ENCODE measurements at regions not wholly inside any gene's neighbourhood (a gene's known extent, or its start where the extent isn't known, plus 50 kb on each side); places are given as distances from the start of the nearest gene placed in this dataset.

DNA sequence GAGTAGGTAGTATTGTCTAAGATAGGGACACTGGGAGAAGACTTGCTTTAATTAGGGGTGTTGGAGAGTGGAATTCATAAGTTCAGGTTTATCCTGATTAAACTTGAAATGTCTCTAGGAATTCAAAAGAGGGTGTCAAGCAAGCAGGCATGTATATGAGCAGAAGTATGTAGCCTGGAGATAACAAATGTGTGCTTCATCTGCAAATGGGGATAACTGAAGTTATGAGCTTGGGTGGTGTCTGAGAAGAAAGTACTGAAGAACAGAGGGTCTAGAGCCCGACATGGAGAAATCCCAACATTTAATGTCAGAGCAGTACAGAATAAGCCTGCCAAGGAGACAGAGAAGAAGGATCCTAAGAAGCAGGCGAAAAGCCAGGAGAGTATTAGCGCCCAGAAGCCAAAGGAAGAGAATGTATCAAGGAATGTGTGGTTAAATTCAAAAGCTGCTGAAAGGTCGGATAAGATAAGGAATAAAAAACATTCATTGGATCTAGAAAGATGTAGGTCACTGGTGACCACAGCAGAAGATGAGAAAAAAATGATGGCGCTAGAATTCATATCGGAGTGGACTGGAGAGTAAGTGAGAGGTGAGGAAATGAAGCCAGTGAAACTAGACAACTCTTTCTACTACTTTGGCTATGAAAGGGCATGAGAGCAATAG is 401.5 kb upstream of the PIK3R1 start:
- Histone ChIP-seq H3K27me3 (ENCODE audit: control insufficient read depth in 2 of 2, insufficient read depth in 2 of 2, low read length in 2 of 2) (no peaks in the 10 kb centered on the region), H3K4me1 (ENCODE audit: control insufficient read depth, extremely low read depth, insufficient read depth, low read length) (no peaks in the 10 kb centered on the region), H3K9ac (replicated peaks; ENCODE audit: extremely low read depth, insufficient read depth, low read length) (no peak overlapping the region), H3K36me3 (ENCODE audit: control insufficient read depth in 2 of 2, extremely low read depth in 1 of 2, insufficient read depth in 2 of 2, low read length in 2 of 2) (no peaks in the 10 kb centered on the region), H3K27ac (ENCODE audit: insufficient read depth, low read depth, low read length) (no peak overlapping the region), H2AFZ (ENCODE audit: low read depth, low read length) (no peak overlapping the region), H3K4me2 (ENCODE audit: insufficient read depth, low read length) (no peak overlapping the region), H3K9me1 (replicated peaks; ENCODE audit: control insufficient read depth, extremely low read depth, insufficient read depth, low read length) (no peaks in the 10 kb centered on the region), H3K4me3 (replicated peaks in 1 of 3; ENCODE audit: insufficient read depth in 1 of 3, low read depth in 1 of 3, low read length in 3 of 3) (no peak overlapping the region), H3K79me2 (ENCODE audit: control insufficient read depth, insufficient read depth, low read length) (no peaks in the 10 kb centered on the region), H4K20me1 (replicated peaks; ENCODE audit: control insufficient read depth, extremely low read depth, insufficient read depth, low read length) (no peaks in the 10 kb centered on the region), H3K9me3 (replicated peaks; ENCODE audit: control insufficient read depth, insufficient read depth, low read length) (no peaks in the 10 kb centered on the region)
- POLR2A ChIA-PET, result no interaction called here
- FAIRE-seq (no peak), DNase-seq (ENCODE audit: low read depth, low spot score) (no peak)
- TF ChIP-seq JUN (IDR thresholded peaks at IDR 0.05; ENCODE audit: borderline replicate concordance, insufficient read depth, insufficient read length, low read depth) (no peak), FOS (IDR thresholded peaks at IDR 0.05; ENCODE audit: borderline replicate concordance, insufficient read depth, low read length) (no peak), MYC (IDR thresholded peaks at IDR 0.05; ENCODE audit: low read depth, low read length) (no peak), POLR2A (IDR thresholded peaks at IDR 0.05; ENCODE audit: low read depth, low read length) (no peak), EZH2 (IDR thresholded peaks at IDR 0.05; ENCODE audit: borderline replicate concordance, low read depth, low read length, severe bottlenecking) (no peak), POLR2AphosphoS5 (IDR thresholded peaks at IDR 0.05; ENCODE audit: insufficient read depth, low read depth, low read length) (no peak), GATA2 (IDR thresholded peaks at IDR 0.05; ENCODE audit: insufficient read depth, insufficient read length, low read depth, low read length) (no peak)
- TF ChIP-seq, protein P1, sequence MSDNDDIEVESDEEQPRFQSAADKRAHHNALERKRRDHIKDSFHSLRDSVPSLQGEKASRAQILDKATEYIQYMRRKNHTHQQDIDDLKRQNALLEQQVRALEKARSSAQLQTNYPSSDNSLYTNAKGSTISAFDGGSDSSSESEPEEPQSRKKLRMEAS (IDR thresholded peaks at IDR 0.05; ENCODE audit: insufficient read depth, insufficient read length), result no peak
- TF ChIP-seq, protein P2, sequence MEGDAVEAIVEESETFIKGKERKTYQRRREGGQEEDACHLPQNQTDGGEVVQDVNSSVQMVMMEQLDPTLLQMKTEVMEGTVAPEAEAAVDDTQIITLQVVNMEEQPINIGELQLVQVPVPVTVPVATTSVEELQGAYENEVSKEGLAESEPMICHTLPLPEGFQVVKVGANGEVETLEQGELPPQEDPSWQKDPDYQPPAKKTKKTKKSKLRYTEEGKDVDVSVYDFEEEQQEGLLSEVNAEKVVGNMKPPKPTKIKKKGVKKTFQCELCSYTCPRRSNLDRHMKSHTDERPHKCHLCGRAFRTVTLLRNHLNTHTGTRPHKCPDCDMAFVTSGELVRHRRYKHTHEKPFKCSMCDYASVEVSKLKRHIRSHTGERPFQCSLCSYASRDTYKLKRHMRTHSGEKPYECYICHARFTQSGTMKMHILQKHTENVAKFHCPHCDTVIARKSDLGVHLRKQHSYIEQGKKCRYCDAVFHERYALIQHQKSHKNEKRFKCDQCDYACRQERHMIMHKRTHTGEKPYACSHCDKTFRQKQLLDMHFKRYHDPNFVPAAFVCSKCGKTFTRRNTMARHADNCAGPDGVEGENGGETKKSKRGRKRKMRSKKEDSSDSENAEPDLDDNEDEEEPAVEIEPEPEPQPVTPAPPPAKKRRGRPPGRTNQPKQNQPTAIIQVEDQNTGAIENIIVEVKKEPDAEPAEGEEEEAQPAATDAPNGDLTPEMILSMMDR (IDR thresholded peaks at IDR 0.05; ENCODE audit: extremely low read depth in 1 of 2, insufficient read depth in 1 of 2, low read depth in 1 of 2, low read length in 2 of 2), result no peak
- CTCF ChIA-PET, result no interaction called here
- no TSS peak for BruUV-seq (replicated peaks)
- dilution Hi-C loops (cut with MboI; ENCODE audit: extremely low pct_ligation_motif_present, low sequenced_read_pairs) (no loop called here), intact Hi-C loops (cut with micrococcal nuclease) (no loop called here)

All from endothelial cell of umbilical vein (primary cell).